ENCODE measurements at regions not wholly inside any gene's neighbourhood (a gene's known extent, or its start where the extent isn't known, plus 50 kb on each side); places are given as distances from the start of the nearest gene placed in this dataset.

DNA sequence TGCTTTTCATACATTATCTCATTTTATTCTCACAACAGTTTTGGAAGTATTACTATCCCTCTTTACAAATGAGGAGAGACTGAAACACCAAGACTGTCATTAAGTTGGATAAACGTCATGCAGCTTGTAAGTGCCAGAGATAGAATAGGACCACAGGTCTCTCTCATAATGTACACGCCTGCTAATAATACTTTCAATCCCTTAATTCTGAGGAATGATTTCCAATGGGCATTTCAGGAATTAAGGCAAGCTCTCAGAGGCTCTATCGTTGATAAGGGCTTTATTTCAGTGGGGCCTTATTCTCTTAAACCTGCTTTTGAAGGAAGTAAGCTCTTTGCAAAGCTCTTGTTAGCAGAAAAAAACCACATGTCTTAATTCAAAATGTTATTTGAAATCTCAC is 229.1 kb downstream of the NFKBIZ start:
- intact Hi-C loops (cut with micrococcal nuclease): no loop called here
- no peak for DNase-seq (ENCODE audit: low read depth, low spot score)
- no peak overlapping the region for H2AFZ ChIP-seq (ENCODE audit: low read depth, low read length, poor library complexity, severe bottlenecking)
- TF ChIP-seq SIN3A (IDR thresholded peaks at IDR 0.05; ENCODE audit: low read depth) (no peak), CBX3 (IDR thresholded peaks at IDR 0.05; ENCODE audit: low read depth) (no peak), MAX (IDR thresholded peaks at IDR 0.05) (no peak), YY1 (IDR thresholded peaks at IDR 0.05; ENCODE audit: extremely low read depth, insufficient replicate concordance, low read depth, low read length) (no peak), ZFX (IDR thresholded peaks at IDR 0.05) (no peak), POLR2A (IDR thresholded peaks at IDR 0.05; ENCODE audit: borderline replicate concordance, extremely low read depth, insufficient read depth, insufficient read length) (no peak), CEBPB (IDR thresholded peaks at IDR 0.05; ENCODE audit: low read depth) (no peak), EZH2 (IDR thresholded peaks at IDR 0.05) (no peak), CTCF (IDR thresholded peaks at IDR 0.05 in 2 of 3, conservative IDR thresholded peaks at IDR 0.05 in 1 of 3; ENCODE audit: borderline replicate concordance in 1 of 3, insufficient read depth in 1 of 3, low read depth in 2 of 3, low read length in 2 of 3) (no peak)
- TF ChIP-seq, protein P1, sequence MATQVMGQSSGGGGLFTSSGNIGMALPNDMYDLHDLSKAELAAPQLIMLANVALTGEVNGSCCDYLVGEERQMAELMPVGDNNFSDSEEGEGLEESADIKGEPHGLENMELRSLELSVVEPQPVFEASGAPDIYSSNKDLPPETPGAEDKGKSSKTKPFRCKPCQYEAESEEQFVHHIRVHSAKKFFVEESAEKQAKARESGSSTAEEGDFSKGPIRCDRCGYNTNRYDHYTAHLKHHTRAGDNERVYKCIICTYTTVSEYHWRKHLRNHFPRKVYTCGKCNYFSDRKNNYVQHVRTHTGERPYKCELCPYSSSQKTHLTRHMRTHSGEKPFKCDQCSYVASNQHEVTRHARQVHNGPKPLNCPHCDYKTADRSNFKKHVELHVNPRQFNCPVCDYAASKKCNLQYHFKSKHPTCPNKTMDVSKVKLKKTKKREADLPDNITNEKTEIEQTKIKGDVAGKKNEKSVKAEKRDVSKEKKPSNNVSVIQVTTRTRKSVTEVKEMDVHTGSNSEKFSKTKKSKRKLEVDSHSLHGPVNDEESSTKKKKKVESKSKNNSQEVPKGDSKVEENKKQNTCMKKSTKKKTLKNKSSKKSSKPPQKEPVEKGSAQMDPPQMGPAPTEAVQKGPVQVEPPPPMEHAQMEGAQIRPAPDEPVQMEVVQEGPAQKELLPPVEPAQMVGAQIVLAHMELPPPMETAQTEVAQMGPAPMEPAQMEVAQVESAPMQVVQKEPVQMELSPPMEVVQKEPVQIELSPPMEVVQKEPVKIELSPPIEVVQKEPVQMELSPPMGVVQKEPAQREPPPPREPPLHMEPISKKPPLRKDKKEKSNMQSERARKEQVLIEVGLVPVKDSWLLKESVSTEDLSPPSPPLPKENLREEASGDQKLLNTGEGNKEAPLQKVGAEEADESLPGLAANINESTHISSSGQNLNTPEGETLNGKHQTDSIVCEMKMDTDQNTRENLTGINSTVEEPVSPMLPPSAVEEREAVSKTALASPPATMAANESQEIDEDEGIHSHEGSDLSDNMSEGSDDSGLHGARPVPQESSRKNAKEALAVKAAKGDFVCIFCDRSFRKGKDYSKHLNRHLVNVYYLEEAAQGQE (IDR thresholded peaks at IDR 0.05; ENCODE audit: low read depth): no peak
- TF ChIP-seq, protein P2, sequence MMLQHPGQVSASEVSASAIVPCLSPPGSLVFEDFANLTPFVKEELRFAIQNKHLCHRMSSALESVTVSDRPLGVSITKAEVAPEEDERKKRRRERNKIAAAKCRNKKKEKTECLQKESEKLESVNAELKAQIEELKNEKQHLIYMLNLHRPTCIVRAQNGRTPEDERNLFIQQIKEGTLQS (IDR thresholded peaks at IDR 0.05): no peak
- no peaks in the 10 kb centered on the region for H3K27me3 ChIP-seq (ENCODE audit: insufficient read depth, low read length)
- no peak overlapping the region for H3K9ac ChIP-seq (ENCODE audit: low read length)
- no peak overlapping the region for H3K4me2 ChIP-seq (ENCODE audit: low read length)
- no peaks in the 10 kb centered on the region for H3K4me1 ChIP-seq (ENCODE audit: control insufficient read depth in 1 of 2, insufficient read depth in 2 of 2, low read length in 2 of 2)
- no TSS peak for BruUV-seq (replicated peaks)
- H4K20me1 ChIP-seq (ENCODE audit: insufficient read depth): no peaks in the 10 kb centered on the region
- no peaks in the 10 kb centered on the region for H3K36me3 ChIP-seq (ENCODE audit: control insufficient read depth in 1 of 2, insufficient read depth in 2 of 2, low read length in 2 of 2)
- ChIA-PET POLR2A (no interaction called here), CTCF (no interaction called here), RAD21 (ENCODE audit: low non-redundant PET in 1 of 2, low total read pairs in 2 of 2, uncharacterized antibody in 2 of 2, unreplicated experiment in 2 of 2) (no interaction called here)
- no peaks in the 10 kb centered on the region for H3K9me3 ChIP-seq (ENCODE audit: control insufficient read depth in 1 of 2, insufficient read depth in 1 of 2, low read depth in 1 of 2, low read length in 2 of 2)
- H3K9me2 ChIP-seq (ENCODE audit: insufficient read depth): no peaks in the 10 kb centered on the region
- H3K4me3 ChIP-seq (replicated peaks in 1 of 2; ENCODE audit: low read depth in 1 of 2, low read length in 2 of 2): no peak overlapping the region
- no peaks in the 10 kb centered on the region for H3K79me2 ChIP-seq (ENCODE audit: insufficient read depth, low read length)
- ATAC-seq: no peak
- no peak overlapping the region for H3K27ac ChIP-seq (ENCODE audit: low read depth, low read length)

Data from HCT116 (cell line).